Activated CD8-positive, alpha-beta memory T cell treated with anti-CD3 and anti-CD28 coated beads, Interleukin-2, amount 10 ng/mL, durations not matched to agents 7 days and 5 days (primary cell): ENCODE measurements at regions not wholly inside any gene's neighbourhood (a gene's known extent, or its start where the extent isn't known, plus 50 kb on each side); places are given as distances from the start of the nearest gene placed in this dataset.

Source experiments
- ATAC-seq: fragments of 150-1000 bp; cut with Tn5 transposase; one replicate; pipeline ENCODE4 v1.10.0; 2021; ENCODE audit warnings: moderate library complexity
- CTCF ChIA-PET: fragments of 350-600 bp; sonication (Branson Sonifier 250); formaldehyde crosslinking; loops from one replicate; lab custom pipeline; 2021; ENCODE audit warnings: antibody characterized with exemption; lab: Charles Lee
- DNase-seq: peaks from one replicate; pipeline ENCODE4 v3.0.0-alpha.2; 2020
- H3K27ac Mint-ChIP-seq: one replicate; pipeline ENCODE4 v1.8.0; 2021; ENCODE audit warnings: mild to moderate bottlenecking, mixed read lengths
- H3K27me3 Mint-ChIP-seq: one replicate; pipeline ENCODE4 v1.8.0; 2021; ENCODE audit warnings: mixed read lengths
- H3K36me3 Mint-ChIP-seq: one replicate; pipeline ENCODE4 v1.8.0; 2021; ENCODE audit warnings: mild to moderate bottlenecking, mixed read lengths
- H3K4me1 Mint-ChIP-seq: one replicate; pipeline ENCODE4 v1.8.0; 2021; ENCODE audit warnings: mixed read lengths
- H3K4me3 Mint-ChIP-seq: one replicate; pipeline ENCODE4 v1.8.0; 2021; ENCODE audit warnings: mild to moderate bottlenecking, moderate library complexity, mixed read lengths
- H3K9me3 Mint-ChIP-seq: one replicate; pipeline ENCODE4 v1.8.0; 2022; ENCODE audit warnings: low read depth, mixed read lengths

DNA sequence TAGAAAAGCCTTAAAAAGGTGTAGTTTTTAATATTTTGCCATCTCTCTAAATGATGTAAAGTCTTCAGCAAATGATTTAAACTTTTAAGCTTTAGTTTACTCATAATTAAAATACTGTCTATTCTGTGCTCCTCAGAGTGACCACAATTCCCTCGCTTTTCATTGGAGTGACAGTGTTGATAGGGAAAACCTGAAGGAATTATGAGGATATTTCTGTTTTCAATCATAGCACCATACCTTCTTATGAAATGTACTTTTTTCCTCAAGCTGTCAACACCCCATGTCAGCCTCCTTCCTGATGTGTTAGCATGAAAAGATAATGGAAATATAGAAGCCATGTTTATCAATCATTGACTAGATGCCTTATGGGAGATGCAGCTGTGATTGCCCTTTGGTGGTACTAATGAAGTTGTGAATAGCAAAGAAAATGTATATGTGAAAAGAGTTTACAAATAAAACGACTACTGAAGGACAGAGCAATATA lies 145.4 kb upstream of the EYS start:
- no peak for ATAC-seq
- Mint-ChIP-seq H3K36me3 (no peaks in the 10 kb centered on the region), H3K9me3 (peaks cover 9% of the 10 kb centered on the region), H3K27me3 (no peaks in the 10 kb centered on the region), H3K27ac (no peak overlapping the region), H3K4me3 (no peak overlapping the region), H3K4me1 (no peaks in the 10 kb centered on the region)
- CTCF ChIA-PET = no interaction called here
- DNase-seq = no peak

DNA sequence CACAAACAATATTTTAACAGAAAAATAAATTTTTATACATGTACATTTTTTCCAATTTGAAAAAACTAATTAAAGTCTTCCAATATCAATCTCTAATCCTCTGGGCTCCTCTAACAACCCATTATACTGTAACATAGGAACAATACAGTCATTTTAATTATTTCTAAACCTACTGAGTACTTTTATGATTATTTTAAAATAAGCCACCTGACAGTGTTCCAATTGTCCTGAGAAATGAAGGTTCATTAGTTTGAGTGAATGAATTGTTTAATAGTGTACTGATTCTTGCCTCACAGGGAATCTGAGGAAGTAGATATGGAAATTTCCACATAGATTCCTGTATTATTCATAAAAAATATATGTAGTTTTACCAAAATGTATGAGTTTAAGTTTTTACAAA lies 123.1 kb upstream of the EYS start:
- Mint-ChIP-seq H3K27ac (no peak overlapping the region), H3K4me1 (no peaks in the 10 kb centered on the region), H3K27me3 (no peaks in the 10 kb centered on the region), H3K4me3 (no peak overlapping the region), H3K36me3 (no peaks in the 10 kb centered on the region), H3K9me3 (peaks cover 11% of the 10 kb centered on the region)
- DNase-seq = no peak
- no peak for ATAC-seq
- CTCF ChIA-PET = no interaction called here

GRCh38 chr6:65819152-65819551 lies 112.1 kb upstream of the EYS start:
- no peaks in the 10 kb centered on the region for H3K27me3 Mint-ChIP-seq
- peaks cover 20% of the 10 kb centered on the region for H3K9me3 Mint-ChIP-seq
- H3K27ac Mint-ChIP-seq = no peak overlapping the region
- CTCF ChIA-PET = no interaction called here
- no peak for ATAC-seq
- H3K4me1 Mint-ChIP-seq = no peaks in the 10 kb centered on the region
- no peak for DNase-seq
- H3K4me3 Mint-ChIP-seq = no peak overlapping the region
- no peaks in the 10 kb centered on the region for H3K36me3 Mint-ChIP-seq

GRCh38 chr6:65818576-65818975 lies 111.5 kb upstream of the EYS start:
- Mint-ChIP-seq H3K9me3 (peaks cover 20% of the 10 kb centered on the region), H3K36me3 (no peaks in the 10 kb centered on the region), H3K4me3 (no peak overlapping the region), H3K4me1 (no peaks in the 10 kb centered on the region), H3K27me3 (no peaks in the 10 kb centered on the region), H3K27ac (no peak overlapping the region)
- ATAC-seq (no peak), DNase-seq (no peak)
- CTCF ChIA-PET = no interaction called here

DNA sequence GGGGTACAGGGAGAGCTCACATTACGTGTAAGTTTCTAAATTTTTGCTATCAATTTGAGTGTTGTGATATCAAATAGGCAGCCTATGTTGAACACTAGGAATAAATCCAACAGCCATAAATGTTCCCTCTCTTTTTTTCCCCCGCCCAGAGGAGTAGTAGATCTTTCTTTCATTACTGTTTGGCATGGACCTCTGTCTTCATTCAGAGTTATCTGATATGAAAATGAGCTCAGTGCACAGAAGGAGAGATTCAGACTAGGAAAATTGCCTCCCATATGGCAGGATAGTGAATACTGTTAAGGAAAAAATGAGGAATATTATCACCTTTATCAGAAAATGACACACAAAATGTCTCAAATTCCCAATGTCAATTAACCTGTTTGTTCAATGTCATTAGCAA lies 110.0 kb upstream of the EYS start:
- Mint-ChIP-seq H3K4me1 (no peaks in the 10 kb centered on the region), H3K27ac (no peak overlapping the region), H3K9me3 (peaks cover 24% of the 10 kb centered on the region), H3K27me3 (no peaks in the 10 kb centered on the region), H3K4me3 (no peak overlapping the region), H3K36me3 (no peaks in the 10 kb centered on the region)
- ATAC-seq (no peak), DNase-seq (no peak)
- CTCF ChIA-PET = no interaction called here

DNA sequence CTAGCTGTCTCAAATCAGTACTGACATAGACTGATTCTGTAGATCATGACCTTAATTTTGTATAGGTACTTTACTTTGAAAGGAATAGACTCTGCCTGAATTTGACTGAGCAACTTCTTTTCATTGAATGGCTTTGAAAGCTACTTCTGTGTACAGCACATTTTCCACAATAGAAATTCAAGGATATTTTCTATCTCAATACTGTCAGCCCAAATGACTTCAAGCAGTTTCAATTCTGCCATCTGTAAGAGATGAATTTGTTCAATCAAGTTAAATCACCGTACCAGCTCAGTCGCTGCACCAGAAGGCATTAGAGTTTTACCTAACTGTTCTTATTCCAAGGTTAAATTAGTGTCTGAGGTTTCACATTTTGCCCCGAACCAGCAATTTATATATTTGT lies 107.0 kb upstream of the EYS start:
- no peaks in the 10 kb centered on the region for H3K36me3 Mint-ChIP-seq

GRCh38 chr6:65803186-65803585 lies 96.2 kb upstream of the EYS start:
- H3K4me1 Mint-ChIP-seq = no peaks in the 10 kb centered on the region
- H3K36me3 Mint-ChIP-seq = no peaks in the 10 kb centered on the region
- ATAC-seq (no peak), DNase-seq (no peak)
- peaks cover 6% of the 10 kb centered on the region for H3K9me3 Mint-ChIP-seq
- CTCF ChIA-PET = no interaction called here
- H3K27ac Mint-ChIP-seq = no peak overlapping the region
- H3K4me3 Mint-ChIP-seq = no peak overlapping the region
- no peaks in the 10 kb centered on the region for H3K27me3 Mint-ChIP-seq

More for the DNA sequence above, 107.0 kb upstream of the EYS start:
- Mint-ChIP-seq H3K4me3 (no peak overlapping the region), H3K27ac (no peak overlapping the region), H3K27me3 (no peaks in the 10 kb centered on the region), H3K9me3 (peaks cover 16% of the 10 kb centered on the region), H3K4me1 (no peaks in the 10 kb centered on the region)
- CTCF ChIA-PET = no interaction called here
- ATAC-seq = no peak
- no peak for DNase-seq

- H3K4me1 Mint-ChIP-seq = no peaks in the 10 kb centered on the region
- no peaks in the 10 kb centered on the region for H3K36me3 Mint-ChIP-seq
- no peak for ATAC-seq
- H3K4me3 Mint-ChIP-seq = no peak overlapping the region
- H3K27me3 Mint-ChIP-seq = no peaks in the 10 kb centered on the region
- CTCF ChIA-PET = no interaction called here
- H3K9me3 Mint-ChIP-seq = peaks cover 6% of the 10 kb centered on the region
- no peak for DNase-seq
- H3K27ac Mint-ChIP-seq = no peak overlapping the region
These were observed 92.4 kb upstream of the EYS start for GRCh38 chr6:65799389-65799788.

DNA sequence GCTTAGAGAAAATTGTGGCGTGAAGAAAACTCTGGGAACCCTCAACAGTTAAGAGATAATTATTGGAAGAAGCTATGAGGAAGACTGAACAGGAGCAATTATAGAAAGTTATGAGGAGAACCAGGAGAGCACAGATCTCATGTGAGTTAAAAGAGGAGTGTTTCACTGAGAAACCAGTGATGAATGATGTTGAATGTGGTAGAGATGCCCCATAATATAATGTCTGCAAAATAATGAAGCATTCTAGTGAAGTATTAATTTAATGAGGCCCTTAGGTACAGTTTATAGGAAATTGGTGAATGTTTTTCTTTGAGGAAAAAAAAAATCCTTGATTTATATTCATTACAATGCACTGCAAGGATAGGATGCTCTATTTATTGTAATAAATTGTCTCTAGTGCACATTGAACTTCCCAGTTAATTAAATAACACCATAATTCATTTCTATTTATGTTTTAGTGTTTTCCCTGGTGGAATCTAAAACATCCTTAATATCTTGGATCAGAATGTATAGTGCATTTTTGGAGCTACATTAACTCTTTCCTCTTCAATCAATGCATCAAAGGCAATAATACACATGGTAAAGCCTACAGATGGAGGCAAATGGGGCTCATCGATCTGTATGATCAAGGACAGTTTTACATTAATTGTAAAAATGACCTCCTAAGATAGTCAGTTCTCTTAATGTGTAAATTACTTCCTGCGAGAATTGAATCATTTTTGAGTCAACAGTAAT lies 91.4 kb upstream of the EYS start:
- H3K4me3 Mint-ChIP-seq = no peak overlapping the region
- CTCF ChIA-PET = no interaction called here
- DNase-seq = no peak
- ATAC-seq = no peak
- no peaks in the 10 kb centered on the region for H3K27me3 Mint-ChIP-seq
- H3K27ac Mint-ChIP-seq = no peak overlapping the region
- H3K9me3 Mint-ChIP-seq = peaks cover 2% of the 10 kb centered on the region
- H3K4me1 Mint-ChIP-seq = no peaks in the 10 kb centered on the region
- H3K36me3 Mint-ChIP-seq = no peaks in the 10 kb centered on the region

DNA sequence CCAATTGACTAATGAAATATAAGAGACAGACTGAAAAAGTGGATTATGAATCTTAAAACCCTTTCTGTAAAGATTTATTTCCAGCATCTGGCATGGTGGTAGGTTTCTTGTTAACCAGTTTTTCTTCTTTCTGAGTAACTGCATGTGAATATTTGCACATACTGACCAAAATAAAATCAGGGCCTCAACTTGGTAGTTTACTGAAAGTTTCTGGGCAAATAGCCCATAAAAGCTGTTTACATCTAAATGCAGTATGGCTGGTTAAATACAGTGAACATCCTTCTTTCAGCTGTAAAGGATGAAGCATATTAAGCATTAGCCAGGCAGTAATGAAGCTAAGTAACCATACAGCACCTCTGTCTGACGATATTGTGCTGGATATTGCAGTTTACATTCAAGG lies 83.6 kb upstream of the EYS start:
- no peak for ATAC-seq
- DNase-seq = no peak
- Mint-ChIP-seq H3K27me3 (no peaks in the 10 kb centered on the region), H3K36me3 (no peaks in the 10 kb centered on the region), H3K9me3 (peaks cover 7% of the 10 kb centered on the region), H3K4me3 (no peak overlapping the region), H3K4me1 (no peaks in the 10 kb centered on the region), H3K27ac (no peak overlapping the region)
- CTCF ChIA-PET = no interaction called here

DNA sequence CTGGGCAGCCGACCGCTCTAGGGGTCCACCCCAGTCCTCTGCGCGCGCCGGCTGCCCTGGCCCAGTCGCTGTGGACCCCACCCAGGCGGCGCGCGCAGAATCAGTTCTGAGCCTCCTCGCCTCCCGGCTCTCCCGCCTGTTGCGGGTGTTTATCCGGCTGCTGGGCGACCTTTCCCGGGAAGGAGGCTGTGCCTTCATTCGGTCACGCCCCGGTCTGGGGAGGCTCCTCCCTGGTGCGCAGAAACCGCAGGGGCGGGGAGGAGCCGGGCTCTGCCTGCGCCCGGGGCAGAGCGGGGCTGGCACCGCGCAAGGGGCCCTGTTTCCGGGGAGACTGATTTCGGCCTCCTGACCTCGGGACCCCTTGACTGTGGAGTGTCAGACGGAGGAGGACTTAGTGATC lies 80.8 kb upstream of the EYS start:
- DNase-seq (no peak), ATAC-seq (no peak)
- CTCF ChIA-PET = no interaction called here
- Mint-ChIP-seq H3K4me3 (no peak overlapping the region), H3K4me1 (no peaks in the 10 kb centered on the region), H3K36me3 (no peaks in the 10 kb centered on the region), H3K27ac (no peak overlapping the region), H3K27me3 (no peaks in the 10 kb centered on the region), H3K9me3 (peaks cover 8% of the 10 kb centered on the region)

GRCh38 chr6:65786815-65787214 lies 79.8 kb upstream of the EYS start:
- CTCF ChIA-PET = no interaction called here
- Mint-ChIP-seq H3K4me1 (no peaks in the 10 kb centered on the region), H3K27ac (no peak overlapping the region), H3K9me3 (peaks cover 8% of the 10 kb centered on the region), H3K4me3 (no peak overlapping the region), H3K27me3 (no peaks in the 10 kb centered on the region), H3K36me3 (no peaks in the 10 kb centered on the region)
- DNase-seq (no peak), ATAC-seq (no peak)

DNA sequence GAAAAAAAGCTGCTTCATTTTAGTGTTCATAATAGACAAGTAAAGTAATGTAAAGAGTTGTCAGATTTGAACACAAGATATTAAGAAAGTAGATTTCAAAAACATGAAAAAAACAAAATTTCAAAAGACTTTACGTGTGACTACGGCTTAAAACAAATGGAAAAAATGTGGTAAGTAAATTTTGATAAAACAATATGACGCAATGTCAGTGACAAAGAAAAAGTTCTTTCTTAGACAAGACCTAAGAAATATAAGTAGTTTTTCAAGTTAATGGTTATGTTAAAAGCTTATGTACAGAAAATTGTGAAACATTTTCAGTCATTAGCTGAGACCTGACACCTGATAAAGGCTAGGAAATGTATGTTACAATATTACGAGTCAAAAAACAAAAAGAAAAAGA lies 73.7 kb upstream of the EYS start:
- CTCF ChIA-PET = no interaction called here
- Mint-ChIP-seq H3K4me1 (no peaks in the 10 kb centered on the region), H3K27me3 (no peaks in the 10 kb centered on the region), H3K4me3 (no peak overlapping the region), H3K36me3 (no peaks in the 10 kb centered on the region), H3K9me3 (peaks cover 12% of the 10 kb centered on the region), H3K27ac (no peak overlapping the region)
- no peak for DNase-seq
- no peak for ATAC-seq

DNA sequence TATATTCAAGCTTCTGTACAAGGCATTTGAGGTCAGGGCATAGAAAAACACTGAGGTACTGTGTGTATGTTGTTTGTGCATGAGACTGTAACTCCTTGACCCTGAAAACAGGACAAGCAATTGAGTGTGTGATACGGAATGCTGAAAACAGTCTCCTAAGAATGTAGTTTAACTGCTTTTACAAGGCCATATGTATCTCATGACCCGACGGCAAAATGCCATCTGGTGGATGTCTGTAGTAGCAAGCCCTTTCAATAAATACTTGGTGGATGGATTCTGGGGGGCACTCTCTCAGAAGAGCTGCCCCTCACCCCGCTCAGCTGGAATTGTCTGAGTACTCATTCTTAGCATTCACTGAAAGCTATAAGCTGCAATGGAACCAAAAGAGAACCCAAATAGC lies 69.3 kb upstream of the EYS start:
- Mint-ChIP-seq H3K4me3 (no peak overlapping the region), H3K27me3 (no peaks in the 10 kb centered on the region), H3K4me1 (no peaks in the 10 kb centered on the region), H3K36me3 (no peaks in the 10 kb centered on the region), H3K27ac (no peak overlapping the region), H3K9me3 (peaks cover 13% of the 10 kb centered on the region)
- CTCF ChIA-PET = no interaction called here
- DNase-seq = no peak
- no peak for ATAC-seq

DNA sequence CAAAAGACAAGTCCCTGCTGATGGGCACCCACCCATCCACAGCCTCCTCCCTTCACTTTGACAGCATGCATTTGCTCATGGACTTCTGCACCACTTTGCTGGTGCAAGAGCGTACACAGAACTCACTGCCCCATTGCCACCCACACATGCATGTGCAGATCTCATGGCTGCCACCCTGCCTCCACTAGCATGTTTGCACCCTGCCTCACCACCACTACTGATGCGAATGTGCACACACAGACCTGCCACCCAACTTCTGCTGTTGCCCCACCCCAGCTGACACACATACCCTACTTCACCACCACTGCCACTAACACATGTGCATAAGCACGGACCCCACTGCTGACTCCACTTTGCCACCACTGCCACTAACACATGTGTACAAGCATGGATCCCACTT lies 64.9 kb upstream of the EYS start:
- Mint-ChIP-seq H3K9me3 (peaks cover 10% of the 10 kb centered on the region), H3K4me3 (no peak overlapping the region), H3K36me3 (no peaks in the 10 kb centered on the region), H3K27me3 (no peaks in the 10 kb centered on the region), H3K4me1 (no peaks in the 10 kb centered on the region), H3K27ac (no peak overlapping the region)
- ATAC-seq (no peak), DNase-seq (no peak)
- CTCF ChIA-PET = no interaction called here
